ENCODE measurements at regions not wholly inside any gene's neighbourhood (a gene's known extent, or its start where the extent isn't known, plus 50 kb on each side); places are given as distances from the start of the nearest gene placed in this dataset.
"Not testable (repeated sequence)": the region's sequence is repeated elsewhere in the genome, so short reads cannot be mapped to it uniquely, and the experiment has no call there.

- in situ Hi-C loops (cut with HindIII; ENCODE audit: low pct_ligation_motif_present, low pct_unique_long_range_greater_than_20kb, low sequenced_read_pairs); DNase-seq: not testable (repeated sequence)
Measured at GRCh38 chr1:105272376-105272775, 1522.7 kb downstream of the AMY1C start.

- no peak for DNase-seq
- in situ Hi-C loops (cut with HindIII; ENCODE audit: low pct_ligation_motif_present, low pct_unique_long_range_greater_than_20kb, low sequenced_read_pairs) = no loop called here
Measured at GRCh38 chr1:105294838-105295237, 1545.1 kb downstream of the AMY1C start.

GRCh38 chr1:105310063-105310462, 1560.4 kb downstream of the AMY1C start:
- no peak for DNase-seq
- in situ Hi-C loops (cut with HindIII; ENCODE audit: low pct_ligation_motif_present, low pct_unique_long_range_greater_than_20kb, low sequenced_read_pairs) = no loop called here

- in situ Hi-C loops (cut with HindIII; ENCODE audit: low pct_ligation_motif_present, low pct_unique_long_range_greater_than_20kb, low sequenced_read_pairs) = no loop called here
- DNase-seq = no peak
Measured at GRCh38 chr1:105317976-105318375, 1568.3 kb downstream of the AMY1C start.

- in situ Hi-C loops (cut with HindIII; ENCODE audit: low pct_ligation_motif_present, low pct_unique_long_range_greater_than_20kb, low sequenced_read_pairs) = no loop called here
- DNase-seq = no peak
Measured at GRCh38 chr1:105326886-105327285, 1577.2 kb downstream of the AMY1C start.

GRCh38 chr1:105337420-105337819, 1587.7 kb downstream of the AMY1C start:
- DNase-seq = no peak
- in situ Hi-C loops (cut with HindIII; ENCODE audit: low pct_ligation_motif_present, low pct_unique_long_range_greater_than_20kb, low sequenced_read_pairs) = no loop called here

- in situ Hi-C loops (cut with HindIII; ENCODE audit: low pct_ligation_motif_present, low pct_unique_long_range_greater_than_20kb, low sequenced_read_pairs) = no loop called here
- no peak for DNase-seq
Measured at GRCh38 chr1:105343317-105343716, 1593.6 kb downstream of the AMY1C start.

- in situ Hi-C loops (cut with HindIII; ENCODE audit: low pct_ligation_motif_present, low pct_unique_long_range_greater_than_20kb, low sequenced_read_pairs) = no loop called here
- no peak for DNase-seq
Measured at GRCh38 chr1:105359457-105359856, 1609.8 kb downstream of the AMY1C start.

- in situ Hi-C loops (cut with HindIII; ENCODE audit: low pct_ligation_motif_present, low pct_unique_long_range_greater_than_20kb, low sequenced_read_pairs) = no loop called here
- DNase-seq = no peak
Measured at GRCh38 chr1:105362438-105362837, 1612.7 kb downstream of the AMY1C start.

GRCh38 chr1:105368446-105368845, 1618.7 kb downstream of the AMY1C start:
- DNase-seq = no peak
- in situ Hi-C loops (cut with HindIII; ENCODE audit: low pct_ligation_motif_present, low pct_unique_long_range_greater_than_20kb, low sequenced_read_pairs) = no loop called here

- in situ Hi-C loops (cut with HindIII; ENCODE audit: low pct_ligation_motif_present, low pct_unique_long_range_greater_than_20kb, low sequenced_read_pairs) = no loop called here
Measured at GRCh38 chr1:105373681-105374080, 1624.0 kb downstream of the AMY1C start.

GRCh38 chr1:105386489-105386888, 1636.8 kb downstream of the AMY1C start:
- DNase-seq = no peak
- in situ Hi-C loops (cut with HindIII; ENCODE audit: low pct_ligation_motif_present, low pct_unique_long_range_greater_than_20kb, low sequenced_read_pairs) = no loop called here

More at GRCh38 chr1:105373681-105374080, 1624.0 kb downstream of the AMY1C start:
- DNase-seq = no peak

GRCh38 chr1:105396001-105396400, 1646.3 kb downstream of the AMY1C start:
- no peak for DNase-seq
- in situ Hi-C loops (cut with HindIII; ENCODE audit: low pct_ligation_motif_present, low pct_unique_long_range_greater_than_20kb, low sequenced_read_pairs) = no loop called here

- in situ Hi-C loops (cut with HindIII; ENCODE audit: low pct_ligation_motif_present, low pct_unique_long_range_greater_than_20kb, low sequenced_read_pairs) = no loop called here
- DNase-seq = no peak
Measured at GRCh38 chr1:105398909-105399308, 1649.2 kb downstream of the AMY1C start.

GRCh38 chr1:105399716-105400115, 1650.0 kb downstream of the AMY1C start:
- in situ Hi-C loops (cut with HindIII; ENCODE audit: low pct_ligation_motif_present, low pct_unique_long_range_greater_than_20kb, low sequenced_read_pairs) = no loop called here
- DNase-seq = no peak

- no peak for DNase-seq
- in situ Hi-C loops (cut with HindIII; ENCODE audit: low pct_ligation_motif_present, low pct_unique_long_range_greater_than_20kb, low sequenced_read_pairs) = no loop called here
Measured at GRCh38 chr1:105416261-105416660, 1640.2 kb upstream of the PRMT6 start.

- DNase-seq = no peak
Measured at GRCh38 chr1:105419030-105419429, 1637.4 kb upstream of the PRMT6 start.

GRCh38 chr1:105427543-105427942, 1628.9 kb upstream of the PRMT6 start:
- DNase-seq = no peak
- in situ Hi-C loops (cut with HindIII; ENCODE audit: low pct_ligation_motif_present, low pct_unique_long_range_greater_than_20kb, low sequenced_read_pairs) = no loop called here

More at GRCh38 chr1:105419030-105419429, 1637.4 kb upstream of the PRMT6 start:
- in situ Hi-C loops (cut with HindIII; ENCODE audit: low pct_ligation_motif_present, low pct_unique_long_range_greater_than_20kb, low sequenced_read_pairs) = no loop called here

- in situ Hi-C loops (cut with HindIII; ENCODE audit: low pct_ligation_motif_present, low pct_unique_long_range_greater_than_20kb, low sequenced_read_pairs) = no loop called here
- no peak for DNase-seq
Measured at GRCh38 chr1:105436589-105437259, 1619.8 kb upstream of the PRMT6 start.

GRCh38 chr1:105437847-105438246, 1618.6 kb upstream of the PRMT6 start:
- no peak for DNase-seq
- in situ Hi-C loops (cut with HindIII; ENCODE audit: low pct_ligation_motif_present, low pct_unique_long_range_greater_than_20kb, low sequenced_read_pairs) = no loop called here

- in situ Hi-C loops (cut with HindIII; ENCODE audit: low pct_ligation_motif_present, low pct_unique_long_range_greater_than_20kb, low sequenced_read_pairs) = no loop called here
- DNase-seq = no peak
Measured at GRCh38 chr1:105442901-105443300, 1613.6 kb upstream of the PRMT6 start.

All from ACHN (cell line).